ENCODE measurements at regions not wholly inside any gene's neighbourhood (a gene's known extent, or its start where the extent isn't known, plus 50 kb on each side); places are given as distances from the start of the nearest gene placed in this dataset.
"Not testable (repeated sequence)": the region's sequence is repeated elsewhere in the genome, so short reads cannot be mapped to it uniquely, and the experiment has no call there.

DNA sequence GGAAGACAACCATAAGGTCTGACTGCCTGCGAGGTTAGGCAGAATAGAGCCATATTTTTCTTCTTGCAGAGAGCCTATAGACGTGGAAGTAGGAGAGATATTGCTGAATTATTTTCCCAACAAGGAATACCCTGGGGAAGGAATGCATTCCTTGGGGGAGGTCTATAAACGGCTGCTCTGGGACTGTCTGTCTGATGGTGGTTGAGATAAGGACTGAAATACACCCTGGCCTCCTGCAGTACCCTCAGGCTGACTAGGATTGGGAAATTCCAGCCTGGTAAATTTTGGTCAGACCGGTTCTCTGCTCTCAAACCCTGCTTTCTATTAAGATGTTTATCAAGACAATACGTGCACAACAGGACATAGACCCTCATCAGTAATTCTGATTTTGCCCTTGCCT is 617.5 kb upstream of the GRIN3A start:
- no peak for DNase-seq

DNA sequence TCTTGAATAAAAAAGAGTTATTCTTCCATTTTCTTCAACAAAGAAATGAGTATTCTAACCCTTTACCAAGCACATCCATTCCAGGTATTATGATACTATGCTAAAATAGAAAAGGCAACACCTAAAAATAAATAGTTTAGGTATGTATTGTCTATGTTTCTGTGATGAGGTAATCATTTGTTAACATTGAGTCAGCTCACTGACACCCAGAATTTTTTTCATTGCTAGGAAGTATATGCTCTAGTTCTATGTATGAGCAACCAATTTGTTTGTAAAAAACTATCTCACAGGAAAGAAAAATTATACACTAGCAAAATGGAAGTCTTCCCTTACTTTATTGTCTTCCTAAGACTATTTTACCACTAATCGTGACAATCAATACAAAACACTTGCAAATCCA is 615.6 kb upstream of the GRIN3A start:
- DNase-seq, result no peak

DNA sequence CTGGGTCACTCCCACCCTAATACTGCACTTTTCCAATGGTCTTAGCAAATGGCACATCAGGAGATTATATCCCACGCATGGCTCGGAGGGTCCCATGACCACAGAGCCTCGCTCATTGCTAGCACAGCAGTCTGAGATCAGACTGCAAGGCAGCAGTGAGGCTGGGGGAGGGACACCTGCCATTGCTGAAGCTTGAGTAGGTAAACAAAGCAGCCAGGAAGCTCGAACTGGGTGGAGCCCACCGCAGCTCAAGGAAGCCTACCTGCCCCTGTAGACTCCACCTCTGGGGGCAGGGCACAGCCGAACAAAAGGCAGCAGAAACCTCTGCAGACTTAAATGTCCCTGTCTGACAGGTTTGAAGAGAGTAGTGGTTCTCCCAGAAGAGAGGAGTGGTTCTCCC is 599.0 kb upstream of the GRIN3A start:
- not testable (repeated sequence) for DNase-seq

DNA sequence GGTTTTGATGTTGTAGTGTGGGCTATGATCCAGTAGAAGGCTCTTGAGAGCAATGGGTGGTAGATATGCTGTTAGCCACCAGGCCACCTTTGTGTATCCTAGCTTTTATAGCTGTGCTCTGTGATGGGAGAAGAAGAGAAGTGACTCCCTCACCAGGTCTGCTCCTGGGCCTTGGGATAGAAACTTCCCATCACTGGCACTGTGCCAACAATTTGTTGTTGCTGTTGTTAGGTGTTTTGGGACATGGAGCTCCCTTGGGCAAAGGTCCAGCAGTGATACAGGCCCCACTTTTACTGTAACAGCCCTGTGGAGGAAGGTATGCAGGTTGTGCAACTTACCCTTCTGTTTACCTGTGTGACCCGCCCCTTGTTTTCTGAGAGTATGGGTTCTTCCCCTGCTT is 570.9 kb upstream of the GRIN3A start:
- no peak for DNase-seq

DNA sequence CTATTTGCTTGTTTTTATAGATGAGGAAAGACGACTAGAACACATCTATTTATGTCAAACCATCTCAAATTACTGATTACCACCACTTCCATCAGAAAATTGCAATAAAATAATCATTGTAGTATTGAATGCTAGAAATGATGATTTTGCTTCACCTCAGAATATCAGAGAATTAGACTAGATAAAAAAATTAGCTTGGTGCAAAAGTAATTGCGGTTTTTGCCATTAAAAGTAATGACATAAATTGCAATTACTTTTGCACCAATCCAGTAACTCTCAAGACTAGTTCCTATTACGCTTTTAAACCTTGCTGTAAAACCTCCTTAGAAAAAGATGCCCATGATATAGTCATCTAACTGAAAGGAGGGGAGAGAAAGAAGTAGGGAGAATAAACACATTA is 556.7 kb upstream of the GRIN3A start:
- DNase-seq, result no peak

DNA sequence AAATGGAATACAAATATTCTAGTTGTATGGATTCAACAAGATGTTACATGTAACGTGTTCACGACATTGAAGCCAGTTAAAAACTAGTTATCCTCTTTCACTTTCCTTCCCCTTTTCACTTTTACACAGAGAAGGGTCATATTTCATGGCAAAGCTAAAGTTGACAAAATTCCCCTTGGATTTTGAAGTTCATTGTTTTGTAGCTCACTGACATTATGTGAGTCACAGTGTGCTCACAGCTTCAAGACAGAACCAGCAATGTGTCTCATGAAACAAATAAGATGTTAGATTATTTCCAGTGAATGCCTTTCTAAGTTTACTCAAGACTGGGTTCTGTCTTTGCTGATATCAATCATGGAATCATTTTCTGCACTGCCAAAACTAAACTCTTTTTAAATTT is 535.5 kb upstream of the GRIN3A start:
- DNase-seq, result no peak

DNA sequence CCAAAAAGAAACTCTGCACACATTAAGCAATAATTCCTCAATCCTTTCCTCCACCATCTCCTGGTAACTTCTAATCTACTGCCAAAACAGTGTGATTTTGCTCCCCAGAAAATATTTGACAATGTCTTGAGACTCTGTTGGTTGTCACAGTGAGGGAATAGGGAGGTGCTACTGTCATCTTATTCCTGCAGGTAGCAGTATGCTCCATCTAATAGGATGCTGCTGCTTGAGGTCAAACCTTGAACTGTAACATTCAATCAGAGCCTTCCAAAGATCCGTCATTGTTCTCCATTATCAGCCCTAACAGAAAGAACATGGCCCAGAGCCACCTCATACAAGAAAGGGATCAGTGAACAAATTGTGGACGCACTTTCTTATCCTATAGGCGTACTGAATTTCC is 514.7 kb upstream of the GRIN3A start:
- DNase-seq, result no peak

DNA sequence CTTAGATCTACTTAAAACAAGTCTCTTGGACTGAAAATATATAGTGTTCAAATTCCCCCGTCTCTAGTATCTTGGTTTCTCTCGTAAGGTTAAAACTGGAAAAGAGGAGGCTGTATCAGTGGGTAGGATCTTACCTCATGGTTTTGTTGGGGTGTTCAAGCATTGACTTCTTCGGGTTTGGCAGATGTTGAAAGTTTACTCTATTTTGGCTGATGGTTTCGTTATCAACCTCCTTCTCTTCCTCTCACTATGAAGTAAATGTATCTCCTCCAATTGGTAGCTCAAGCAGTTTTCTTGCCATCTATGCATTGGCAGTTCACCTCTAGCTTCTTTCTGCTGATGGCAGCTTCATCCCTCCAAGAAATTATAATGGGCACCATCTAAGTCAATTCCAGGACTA is 506.5 kb upstream of the GRIN3A start:
- no peak for DNase-seq

DNA sequence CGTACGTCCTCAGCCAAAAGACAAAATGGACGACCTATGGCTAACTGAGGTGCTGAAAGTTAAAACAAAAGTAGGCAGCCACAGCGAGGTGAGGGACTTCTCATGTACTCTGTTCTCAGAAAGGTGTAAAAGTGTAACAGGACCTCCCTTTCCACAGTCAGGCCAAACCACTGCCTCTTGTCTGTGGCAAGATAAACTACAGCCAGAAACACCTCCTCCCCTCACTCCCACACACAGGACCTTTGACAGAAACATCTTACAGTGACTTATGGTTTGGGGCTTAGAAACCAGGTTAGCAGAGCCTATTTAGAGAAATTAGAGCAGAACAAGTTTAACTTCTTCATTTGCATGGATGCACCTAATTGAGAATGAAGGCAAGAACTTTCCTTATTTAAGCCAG is 499.1 kb upstream of the GRIN3A start:
- no peak for DNase-seq

DNA sequence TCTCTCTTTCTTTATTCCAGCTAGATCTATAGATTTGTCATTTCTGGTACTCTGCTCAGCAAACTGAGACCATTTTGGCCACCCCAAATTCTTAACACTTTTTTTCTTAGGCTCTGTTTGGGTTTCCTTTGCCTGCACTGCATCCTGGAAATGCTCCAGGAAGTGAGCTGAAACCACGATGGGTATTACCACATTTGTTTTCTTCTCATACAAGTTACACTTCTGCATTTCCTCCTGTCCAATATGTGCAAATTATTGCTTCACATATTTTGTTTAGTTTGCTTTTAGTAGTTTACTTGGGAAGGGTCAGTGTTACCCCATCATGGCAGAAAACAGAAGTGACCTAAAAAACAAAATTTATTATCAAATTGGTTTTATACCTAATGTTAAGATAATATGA is 498.6 kb upstream of the GRIN3A start:
- no peak for DNase-seq

DNA sequence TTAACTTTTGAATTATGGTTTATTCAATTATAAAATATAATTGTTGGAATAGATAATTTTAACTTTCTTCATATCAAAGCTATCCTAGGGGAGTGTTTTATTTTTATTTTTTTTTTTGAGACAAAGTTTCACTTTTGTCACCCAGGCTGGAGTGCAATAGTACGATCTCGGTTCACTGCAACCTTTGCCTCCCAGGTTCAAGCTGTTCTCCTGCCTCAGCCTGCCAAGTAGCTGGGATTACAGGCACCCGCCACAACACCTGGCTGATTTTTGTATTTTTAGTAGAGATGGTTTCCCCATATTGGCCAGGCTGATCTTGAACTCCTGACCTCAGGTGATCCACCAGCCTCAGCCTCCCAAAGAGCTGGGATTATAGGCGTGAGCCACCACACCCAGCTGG is 489.0 kb upstream of the GRIN3A start:
- not testable (repeated sequence) for DNase-seq

DNA sequence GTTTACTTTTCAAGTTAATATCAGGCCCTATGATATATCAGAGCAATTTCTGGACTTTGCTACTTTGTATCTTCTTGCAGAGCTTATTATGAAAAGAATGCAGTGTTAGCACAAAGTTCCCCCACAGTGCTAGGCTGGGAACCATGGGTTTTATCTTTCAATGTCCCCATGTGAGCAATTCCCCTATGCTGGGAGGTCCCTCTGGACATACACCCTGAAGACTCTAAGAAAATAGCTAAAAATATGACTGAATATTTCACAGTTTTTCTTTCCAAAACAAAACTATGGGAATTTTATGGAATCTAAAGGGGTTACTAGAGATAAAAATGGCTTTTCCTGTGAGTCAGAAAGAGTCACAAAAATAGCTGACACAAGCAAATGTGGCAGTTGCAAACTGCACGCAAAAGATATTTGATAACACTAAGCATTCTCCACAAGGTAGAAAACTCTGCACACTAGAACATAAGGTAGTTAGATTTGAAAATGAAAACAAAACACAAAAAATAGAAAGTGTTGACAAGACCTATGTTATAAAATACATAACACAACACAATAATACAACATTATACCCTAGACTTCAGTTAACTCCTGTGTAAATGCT is 487.5 kb upstream of the GRIN3A start:
- DNase-seq, result no peak

DNA sequence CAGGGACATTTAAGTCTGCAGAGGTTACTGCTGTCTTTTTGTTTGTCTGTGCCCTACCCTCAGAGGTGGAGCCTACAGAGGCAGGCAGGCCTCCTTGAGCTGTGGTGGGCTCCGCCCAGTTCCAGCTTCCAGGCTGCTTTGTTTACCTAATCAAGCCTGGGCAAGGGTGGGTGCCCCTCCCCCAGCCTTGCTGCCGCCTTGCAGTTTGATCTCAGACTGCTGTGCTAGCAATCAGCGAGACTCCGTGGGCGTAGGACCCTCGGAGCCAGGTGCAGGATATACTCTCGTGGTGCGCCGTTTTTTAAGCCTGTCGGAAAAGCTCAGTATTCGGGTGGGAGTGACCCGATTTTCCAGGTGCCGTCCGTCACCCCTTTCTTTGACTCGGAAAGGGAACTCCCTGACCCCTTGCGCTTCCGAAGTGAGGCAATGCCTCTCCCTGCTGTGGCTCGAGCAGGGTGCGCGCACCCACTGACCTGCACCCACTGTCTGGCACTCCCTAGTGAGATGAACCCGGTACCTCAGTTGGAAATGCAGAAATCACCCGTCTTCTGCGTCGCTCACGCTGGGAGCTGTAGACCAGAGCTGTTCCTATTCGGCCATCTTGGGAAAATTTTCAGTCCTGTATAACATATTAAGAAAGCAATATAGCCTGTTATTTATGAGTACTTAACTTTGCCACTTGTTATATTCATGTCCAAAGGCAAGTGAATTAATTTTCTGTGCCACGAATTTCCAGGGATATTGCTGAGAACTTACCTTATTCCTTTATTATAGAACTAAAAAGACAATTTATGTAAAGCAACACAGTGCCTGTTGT is 485.1 kb upstream of the GRIN3A start:
- DNase-seq, result not testable (repeated sequence)

DNA sequence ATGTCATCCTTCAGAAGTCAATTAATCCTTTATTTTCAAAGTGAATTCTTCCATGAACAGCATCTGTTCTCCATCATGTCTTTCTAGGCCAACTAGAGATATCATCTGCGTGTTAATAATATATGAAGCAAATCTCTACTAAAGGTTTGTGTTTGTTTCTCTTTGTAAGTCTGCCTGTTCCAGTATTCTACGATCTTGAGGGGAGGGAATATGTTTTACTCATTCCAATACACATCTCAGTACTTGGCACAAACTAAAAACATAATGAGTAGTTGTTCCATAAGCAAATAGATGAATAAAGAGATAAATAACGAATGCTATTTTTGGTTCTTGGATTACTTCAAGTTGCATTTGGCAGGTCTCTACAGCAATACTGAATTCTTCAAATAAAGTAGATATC is 470.7 kb upstream of the GRIN3A start:
- peak; percentile 52 for DNase-seq

DNA sequence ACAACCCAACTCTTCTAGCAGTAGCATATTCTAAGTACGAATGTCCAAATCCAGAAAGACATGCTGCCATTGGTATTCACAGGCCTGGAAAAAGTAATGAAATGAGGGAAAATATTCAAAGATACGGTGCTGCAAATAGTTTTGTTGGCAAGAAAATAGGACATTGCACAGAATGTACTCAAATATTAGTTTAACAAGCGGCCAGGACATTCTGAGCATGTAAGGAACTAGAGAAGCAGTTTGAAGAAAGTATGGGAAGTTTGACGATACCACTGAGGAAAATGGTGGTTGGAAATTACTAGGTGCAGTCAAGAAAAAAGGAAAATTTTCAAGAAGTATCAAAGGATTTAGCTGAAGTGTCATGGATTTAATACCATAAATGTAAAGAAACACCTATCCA is 468.0 kb upstream of the GRIN3A start:
- DNase-seq, result no peak

DNA sequence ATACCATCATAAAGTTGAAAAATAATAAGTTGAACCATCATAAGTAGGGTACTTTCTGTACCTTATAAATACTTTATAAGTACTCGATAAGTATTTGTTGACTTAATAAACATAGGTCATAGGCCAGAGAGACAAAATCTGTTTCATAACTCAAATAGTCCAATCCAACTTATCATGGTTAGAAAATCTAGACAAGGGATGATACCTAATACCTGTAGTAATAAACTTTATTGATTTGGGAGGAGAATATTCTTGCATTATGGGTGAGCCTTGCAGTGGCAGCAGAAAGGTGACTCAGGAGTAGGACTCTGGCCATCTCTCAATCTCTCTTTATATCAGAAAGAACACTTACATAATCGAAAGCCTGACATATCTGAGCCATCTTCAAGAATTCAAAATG is 466.8 kb upstream of the GRIN3A start:
- DNase-seq, result no peak

DNA sequence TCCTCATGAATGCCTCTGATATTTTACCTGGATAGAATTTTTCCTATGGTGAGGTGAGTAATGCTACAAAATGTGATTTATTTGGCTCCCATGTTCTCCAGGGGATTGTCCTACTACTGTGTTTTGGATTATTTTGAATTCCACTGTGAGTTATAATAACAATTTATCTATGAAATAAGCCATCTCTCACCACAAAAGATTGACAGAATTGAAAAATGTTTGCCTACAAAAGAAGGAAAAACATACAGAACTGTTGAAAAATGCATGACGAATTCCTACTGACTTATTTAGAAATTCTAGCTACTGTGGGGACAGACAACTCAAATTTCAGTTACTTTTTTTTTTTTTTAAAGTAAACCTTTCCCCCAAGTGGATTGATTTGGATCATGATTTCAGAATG is 463.7 kb upstream of the GRIN3A start:
- DNase-seq, result no peak

DNA sequence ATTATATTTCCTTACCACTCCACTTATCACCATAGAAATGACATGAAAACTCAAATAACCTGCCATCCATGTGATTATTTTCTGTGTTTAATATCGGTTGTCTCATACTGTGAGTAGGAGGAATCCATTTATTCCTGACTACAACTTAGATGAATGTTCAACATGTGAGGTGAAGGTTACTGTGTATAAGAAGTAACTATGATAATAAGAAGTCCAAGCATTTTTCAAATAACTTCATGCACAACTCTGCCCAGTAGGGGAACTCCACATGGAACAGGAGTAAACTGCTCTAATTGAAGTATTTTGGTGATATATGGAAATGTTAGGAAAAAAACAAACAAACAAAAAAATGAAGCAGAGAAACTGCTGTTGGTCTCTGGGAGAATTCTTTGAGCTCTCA is 447.5 kb upstream of the GRIN3A start:
- no peak for DNase-seq

DNA sequence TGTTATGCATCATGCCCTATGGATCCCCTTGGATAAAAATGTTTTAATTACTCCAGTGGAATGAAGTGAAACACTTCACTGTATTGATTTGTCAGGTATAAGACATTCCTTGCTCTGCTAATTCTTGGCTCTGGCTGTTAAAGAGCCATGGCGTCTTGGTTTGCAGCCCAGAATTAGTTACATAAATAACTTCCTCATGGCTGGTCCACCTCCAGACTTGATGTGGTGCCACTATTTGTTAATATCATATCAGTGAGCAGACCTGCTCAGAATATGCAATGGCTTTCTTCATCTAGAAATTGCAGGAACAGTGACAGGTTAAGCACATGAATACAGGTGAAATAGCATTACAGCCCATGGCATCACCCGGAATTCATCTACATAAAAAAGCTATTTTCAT is 446.9 kb upstream of the GRIN3A start:
- DNase-seq, result peak; percentile 22

DNA sequence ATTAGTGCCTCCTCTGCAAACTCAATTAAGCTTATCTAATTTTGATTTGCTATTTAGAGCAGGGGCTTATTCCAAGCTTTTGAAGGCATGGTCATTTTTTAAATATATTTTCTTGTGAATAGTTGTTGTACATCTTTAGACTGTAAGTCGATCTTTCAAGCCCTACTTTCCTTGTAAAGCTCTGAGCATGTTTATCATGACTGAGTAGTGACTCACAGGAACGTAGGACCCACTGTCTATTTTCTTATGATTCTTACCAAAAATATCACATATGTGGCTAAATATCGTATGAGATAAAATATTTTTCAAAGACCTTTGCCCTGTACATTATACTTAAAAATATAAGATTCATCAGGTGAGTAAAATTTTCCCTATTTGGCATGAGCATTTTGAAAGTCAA is 440.4 kb upstream of the GRIN3A start:
- DNase-seq, result no peak

DNA sequence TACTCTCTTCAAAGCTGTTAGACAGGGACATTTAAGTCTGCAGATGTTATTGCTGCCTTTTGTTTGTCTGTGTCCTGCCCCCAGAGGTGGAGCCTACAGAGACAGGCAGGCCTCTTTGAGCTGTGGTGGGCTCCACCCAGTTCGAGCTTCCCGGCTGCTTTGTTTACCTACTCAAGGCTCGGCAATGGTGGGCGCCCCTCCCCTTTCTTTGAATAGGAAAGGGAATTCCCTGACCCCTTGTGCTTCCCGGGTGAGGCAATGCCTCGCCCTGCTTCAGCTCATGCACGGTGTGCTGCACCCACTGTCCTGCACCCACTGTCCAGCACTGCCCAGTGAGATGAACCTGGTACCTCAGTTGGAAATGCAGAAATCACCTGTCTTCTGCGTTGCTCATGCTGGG is 435.8 kb upstream of the GRIN3A start:
- not testable (repeated sequence) for DNase-seq

DNA sequence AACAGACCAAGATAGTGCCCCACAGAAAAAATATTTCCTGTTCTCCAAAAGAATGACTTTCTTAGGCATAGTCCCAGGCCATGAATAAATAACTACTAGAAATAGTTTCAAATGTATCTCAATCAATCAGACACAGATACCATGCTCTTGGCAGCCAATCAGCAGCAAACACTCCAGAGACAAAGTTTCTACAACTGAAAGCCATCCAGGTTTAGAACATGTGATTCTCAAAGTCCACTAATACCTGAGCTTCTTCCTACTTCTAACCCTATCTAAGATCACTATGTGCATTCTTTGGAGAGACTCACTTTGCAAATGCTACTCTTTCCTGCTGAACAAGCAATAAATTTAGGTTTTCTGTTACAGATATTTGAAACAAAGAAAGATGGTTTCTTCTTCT is 425.8 kb upstream of the GRIN3A start:
- no peak for DNase-seq

DNA sequence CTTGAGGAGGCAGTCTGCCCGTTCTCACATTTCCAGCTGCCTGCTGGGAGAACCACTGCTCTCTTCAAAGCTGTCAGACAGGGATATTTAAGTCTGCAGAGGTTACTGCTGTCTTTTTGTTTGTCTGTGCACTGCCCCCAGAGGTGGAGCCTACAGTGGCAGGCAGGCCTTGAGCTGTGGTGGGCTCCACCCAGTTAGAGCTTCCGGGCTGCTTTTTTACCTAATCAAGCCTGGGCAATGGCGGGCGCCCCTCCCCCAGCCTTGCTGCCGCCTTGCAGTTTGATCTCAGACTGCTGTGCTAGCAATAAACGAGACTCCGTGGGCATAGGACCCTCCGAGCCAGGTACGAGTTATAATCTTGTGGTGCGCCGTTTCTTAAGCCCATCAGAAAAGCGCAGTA is 414.6 kb upstream of the GRIN3A start:
- not testable (repeated sequence) for DNase-seq

DNA sequence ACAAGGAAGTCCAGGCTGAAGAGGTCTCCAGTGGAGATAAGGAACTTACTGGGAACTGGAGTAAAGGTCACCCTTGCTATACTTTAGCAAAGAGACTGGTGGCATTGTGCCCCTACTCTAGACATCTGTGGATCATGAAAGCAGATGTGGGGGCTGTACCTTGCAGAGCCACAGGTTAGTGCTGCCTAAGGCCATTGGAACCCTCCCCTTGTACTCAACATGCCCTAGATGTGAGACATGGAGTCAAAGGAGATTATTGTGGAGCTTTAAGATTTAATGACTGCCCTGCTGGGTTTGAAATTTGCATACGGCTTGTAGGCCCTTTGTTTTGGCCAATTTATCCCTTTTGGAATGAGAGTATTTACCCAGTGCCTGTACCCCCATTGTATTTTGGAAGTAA is 397.3 kb upstream of the GRIN3A start:
- DNase-seq, result no peak

DNA sequence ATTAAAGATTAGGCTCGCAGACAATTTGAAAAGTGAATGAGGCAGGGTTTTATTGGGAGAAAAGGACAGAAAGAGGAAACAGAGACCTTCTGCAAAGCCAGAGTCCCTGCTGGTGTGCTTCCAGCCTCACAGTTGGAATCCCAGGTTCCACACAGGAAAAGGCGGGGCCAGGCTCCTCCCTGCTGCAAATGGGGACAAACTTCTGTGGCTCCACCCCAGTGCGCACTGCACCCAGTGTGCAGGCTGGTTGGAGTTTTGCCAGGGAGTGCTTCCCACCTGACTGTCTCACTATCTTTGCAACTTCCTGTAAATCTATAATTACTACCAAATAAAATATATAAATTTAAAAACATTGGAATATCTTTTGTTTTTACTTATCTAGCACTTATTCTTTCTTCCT is 386.0 kb upstream of the GRIN3A start:
- no peak for DNase-seq

All from eye (tissue), 1 donor.